Glomerular visceral epithelial cell (primary cell): ENCODE measurements at regions not wholly inside any gene's neighbourhood (a gene's known extent, or its start where the extent isn't known, plus 50 kb on each side); places are given as distances from the start of the nearest gene placed in this dataset.
A peak's percentile ranks its signal among the peaks of the same experiment; 100 is the strongest.
"Not testable (repeated sequence)": the region's sequence is repeated elsewhere in the genome, so short reads cannot be mapped to it uniquely, and the experiment has no call there.

Experiments used
- DNase-seq: peaks from one replicate; pipeline ENCODE4 v3.0.0-alpha.2; 2016; ENCODE audit errors: extremely low spot score

DNA sequence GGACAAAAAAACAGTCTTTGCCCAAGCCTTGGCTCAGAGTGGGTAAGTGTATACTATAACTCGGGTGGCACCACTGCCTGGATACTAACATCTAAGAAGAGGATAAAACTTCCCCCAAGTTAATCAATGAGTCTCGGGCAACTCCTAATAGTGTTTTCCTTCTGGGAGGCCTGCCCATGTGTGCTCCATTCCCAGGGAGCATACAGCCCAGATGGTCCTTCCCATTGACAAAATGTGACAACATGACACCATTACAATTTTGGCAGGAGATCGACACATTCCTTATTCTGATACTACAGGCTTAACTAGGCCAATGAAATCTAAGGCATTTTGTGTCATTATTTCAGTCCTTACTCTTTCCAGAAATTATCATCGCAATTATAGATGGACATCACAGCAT lies 52.7 kb upstream of the CRIM1 start:
- DNase-seq: no peak

DNA sequence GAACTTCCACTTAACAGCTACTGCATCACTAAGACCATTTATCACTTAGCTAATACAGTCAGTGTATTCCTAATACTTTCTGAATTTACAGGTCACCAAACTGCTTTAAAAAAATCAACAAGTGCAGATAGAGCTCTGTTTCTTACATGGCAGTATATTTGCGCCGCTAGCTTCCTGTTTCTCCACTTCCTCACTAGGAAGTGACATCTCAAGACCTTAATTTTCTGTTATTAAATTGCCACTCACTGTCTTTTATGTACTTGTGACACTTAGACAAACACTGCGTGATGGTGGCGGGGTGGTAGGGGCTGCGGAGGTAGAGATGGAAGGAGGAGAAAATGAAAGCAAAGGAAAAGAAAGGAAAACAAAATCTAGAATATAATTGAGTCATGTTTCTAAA lies 53.7 kb upstream of the CRIM1 start:
- DNase-seq: no peak

DNA sequence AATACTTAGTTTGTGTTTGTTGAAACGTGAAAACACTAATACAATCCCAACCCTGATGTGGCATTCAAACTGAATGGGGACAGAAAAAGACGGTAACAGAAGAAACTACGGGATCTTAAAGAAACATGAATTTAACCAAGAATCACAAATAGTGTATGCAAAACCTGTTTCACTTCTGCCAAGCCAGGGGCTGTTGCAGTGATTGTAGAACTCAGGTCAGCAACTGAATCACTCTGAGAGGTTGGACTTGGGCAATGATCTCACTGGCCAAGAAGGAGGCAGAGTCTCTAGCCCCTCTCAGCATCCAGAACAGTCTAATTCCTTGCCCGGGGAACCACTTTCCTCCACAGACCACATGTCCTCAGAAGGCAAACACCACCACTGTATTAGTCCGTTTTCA lies 54.9 kb upstream of the CRIM1 start:
- DNase-seq: no peak

DNA sequence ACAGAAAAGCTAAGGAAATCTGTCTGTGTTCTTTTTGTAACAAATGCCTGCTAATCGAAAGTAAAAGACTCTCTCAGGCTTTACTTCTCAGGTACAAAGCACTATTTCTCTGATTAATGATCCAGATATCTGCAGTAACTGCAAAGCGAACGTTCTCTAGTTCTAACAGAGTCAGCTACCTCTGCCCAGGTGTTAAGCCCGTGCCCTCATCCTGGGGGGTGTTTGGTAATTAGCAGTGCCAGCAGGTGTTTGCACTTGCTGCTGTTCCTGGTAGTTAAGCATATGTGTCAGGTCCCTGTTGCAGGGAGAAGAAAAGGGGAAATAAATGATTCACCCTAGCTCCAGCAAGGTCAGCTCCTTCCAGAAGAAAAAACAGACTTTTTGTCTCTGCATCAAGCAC lies 58.8 kb upstream of the CRIM1 start:
- no peak for DNase-seq

DNA sequence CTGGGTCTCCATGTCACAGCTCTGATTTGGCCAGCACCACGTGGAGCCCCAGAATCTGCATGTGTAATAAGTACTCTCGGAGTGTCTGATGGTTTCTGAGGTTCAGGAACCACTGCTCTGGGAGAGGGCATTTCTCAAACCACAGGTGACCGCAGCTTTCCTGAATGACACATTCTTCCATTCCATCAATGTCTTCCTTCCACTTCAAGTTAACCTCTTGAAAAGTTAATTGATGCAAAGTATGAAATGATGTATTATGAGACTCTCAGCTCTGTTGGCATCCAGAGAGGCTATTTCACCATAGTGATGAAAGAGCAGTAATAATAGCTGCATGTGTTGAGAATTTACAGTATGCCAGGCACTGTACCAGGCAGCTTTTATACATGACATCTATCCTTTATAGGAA lies 61.3 kb upstream of the CRIM1 start:
- peak; percentile 22 for DNase-seq

DNA sequence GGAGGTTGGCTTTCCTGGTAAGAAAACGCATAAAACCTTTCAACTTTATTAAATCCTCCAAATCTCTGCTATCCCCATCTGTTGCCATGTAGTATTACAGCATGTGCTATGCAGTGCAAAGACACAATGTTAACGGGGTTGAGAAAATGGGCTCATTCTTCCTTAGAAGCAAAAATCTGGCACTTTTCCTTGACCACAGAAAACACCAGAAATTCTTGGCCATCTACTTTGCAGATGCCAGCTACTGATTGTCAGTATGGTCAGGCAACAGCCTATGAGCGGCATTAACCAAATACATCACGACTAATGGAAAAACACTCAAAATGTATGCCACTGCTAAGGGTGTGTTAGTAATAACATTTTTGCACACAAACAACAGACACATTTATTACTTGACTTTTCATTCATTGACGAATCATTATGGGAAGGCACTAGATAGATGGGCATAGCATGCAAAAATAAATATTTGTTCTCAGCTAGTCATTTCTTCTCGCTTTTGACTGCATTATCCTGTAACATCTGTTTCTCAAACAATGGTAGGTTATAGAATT lies 65.2 kb upstream of the CRIM1 start:
- DNase-seq: no peak

DNA sequence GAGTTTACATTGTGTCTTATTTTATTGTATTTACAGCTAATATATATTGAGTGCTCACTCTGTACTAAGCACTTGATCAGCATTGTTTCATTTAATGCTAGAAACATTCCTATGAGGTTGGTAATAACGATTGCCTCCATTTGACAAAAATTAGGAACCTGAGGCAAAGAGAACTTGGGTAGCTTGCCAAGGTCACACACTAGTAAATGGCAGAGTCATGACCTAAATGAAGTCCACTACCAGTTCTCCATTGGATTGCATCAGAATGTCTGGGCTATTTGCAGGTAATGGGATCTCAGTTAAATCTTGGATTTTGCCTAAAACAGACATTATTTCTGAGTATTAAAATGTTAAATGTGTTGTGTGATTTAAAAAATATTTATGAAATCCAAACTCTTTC lies 65.8 kb upstream of the CRIM1 start:
- no peak for DNase-seq

DNA sequence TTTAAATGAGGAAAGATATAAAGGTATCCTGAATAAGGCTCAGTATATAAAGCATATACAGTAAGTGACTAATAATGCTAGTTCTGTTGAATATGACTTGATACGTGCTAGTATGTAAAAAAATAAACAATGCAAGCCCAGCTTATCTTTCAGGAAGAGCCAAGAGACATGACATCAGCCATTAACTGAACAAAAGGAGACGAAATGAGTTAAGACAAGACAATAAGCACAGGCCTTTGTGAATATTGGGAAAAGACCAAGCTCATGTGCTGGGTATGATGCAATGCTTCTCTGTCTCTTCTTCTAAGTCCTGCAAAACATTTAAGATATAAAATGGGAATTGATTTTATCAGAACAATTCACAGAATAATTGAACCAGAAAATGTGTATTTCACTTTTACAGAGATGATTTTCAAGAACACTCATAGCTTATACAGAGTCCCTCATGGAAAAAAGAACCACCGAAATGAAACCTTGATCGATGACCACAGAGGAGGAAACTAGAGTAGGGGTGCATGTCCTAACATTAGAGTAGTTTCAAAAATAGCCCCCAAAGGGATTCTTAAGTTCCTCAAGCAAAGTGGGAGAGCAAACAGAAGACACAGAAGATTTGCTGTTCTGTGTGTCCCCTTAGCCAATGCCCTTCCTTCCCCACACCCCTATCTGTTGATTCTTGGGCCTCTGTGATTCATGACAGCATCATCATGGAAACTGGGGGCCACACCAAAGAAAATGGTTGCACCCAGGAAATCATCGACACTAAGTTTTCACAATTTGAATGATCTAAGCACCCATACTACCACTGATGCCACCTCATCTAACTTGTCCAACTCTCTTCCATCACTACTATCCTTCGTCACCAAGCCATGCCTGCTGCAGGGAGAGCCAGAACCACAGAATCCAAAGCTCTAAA lies 68.0 kb upstream of the CRIM1 start:
- no peak for DNase-seq

DNA sequence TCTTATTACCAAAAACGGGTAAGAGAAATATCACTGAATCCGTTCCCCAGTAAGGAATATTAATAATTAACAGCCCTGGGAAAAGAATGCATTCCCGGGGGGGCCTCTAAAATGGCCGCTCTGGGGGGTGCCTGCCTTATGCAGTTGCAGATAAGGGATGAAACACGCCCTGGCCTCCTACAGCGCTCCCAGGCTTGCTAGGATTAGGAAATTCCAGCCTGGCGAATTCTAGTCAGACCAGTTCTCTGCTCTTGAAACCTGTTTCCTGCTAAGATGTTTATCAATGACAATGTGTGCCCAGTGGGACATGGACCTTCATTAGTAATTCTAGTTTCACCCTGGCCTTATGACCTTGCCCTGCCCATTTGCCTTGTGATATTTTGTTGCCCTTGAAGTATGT lies 76.1 kb upstream of the CRIM1 start:
- DNase-seq: not testable (repeated sequence)

DNA sequence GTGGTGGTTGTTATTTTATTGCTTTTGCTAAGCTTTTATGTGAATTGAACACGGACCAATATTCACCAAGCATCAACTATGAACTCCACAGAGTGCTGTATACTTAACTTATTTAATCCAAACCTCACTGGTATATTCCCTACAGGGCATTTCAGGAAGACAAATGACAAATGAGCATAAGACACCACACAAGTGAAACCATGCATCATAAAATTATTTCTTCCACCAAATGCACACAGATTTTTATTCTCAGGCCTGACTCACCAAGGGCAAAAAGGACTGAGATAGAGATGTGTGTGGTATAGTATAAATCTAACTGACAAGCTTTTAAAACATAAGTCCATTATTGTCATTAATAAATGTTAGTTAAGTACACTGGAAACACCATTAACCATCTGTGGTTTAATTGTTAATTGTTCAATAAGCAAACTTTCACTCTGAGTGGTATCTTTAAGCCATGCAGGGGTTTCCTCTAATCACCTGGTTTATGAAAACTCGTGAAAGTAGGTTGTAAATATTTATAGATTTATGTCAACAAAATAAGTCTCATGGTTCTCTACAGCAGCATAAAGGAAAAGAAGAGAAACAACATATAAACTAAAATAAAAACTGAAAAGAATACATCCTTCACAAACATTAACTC lies 77.6 kb upstream of the CRIM1 start:
- DNase-seq: peak; percentile 37

DNA sequence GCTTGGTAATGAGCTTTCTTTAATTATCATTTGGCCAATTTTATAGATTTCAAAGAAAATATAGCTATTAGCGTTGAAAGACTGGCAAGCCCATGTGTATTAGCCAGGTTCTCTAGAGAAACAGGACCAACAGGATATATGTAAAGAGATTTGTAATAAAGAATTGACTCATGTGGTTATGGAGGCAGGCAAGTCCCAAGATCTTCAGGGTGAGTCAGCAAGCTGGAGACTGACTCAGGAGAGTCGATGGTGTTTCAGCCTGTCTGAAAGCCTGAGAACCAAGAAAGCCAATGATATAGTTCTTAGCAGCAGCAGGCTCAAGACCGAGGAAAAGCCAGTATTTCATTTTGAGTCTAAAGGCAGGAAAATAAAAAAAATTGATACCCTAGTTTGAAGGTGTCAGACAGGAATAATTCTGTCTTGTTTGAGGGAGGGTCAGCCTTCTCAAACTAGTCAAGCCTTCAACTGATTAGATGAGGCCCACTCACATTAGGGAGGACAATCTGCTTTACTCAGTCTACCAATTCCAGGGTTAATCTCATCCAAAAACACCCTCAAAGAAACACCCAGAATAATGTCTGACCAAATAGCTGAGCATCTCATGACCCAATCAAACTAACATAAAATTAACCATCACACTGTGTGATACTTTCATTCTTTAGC lies 78.3 kb upstream of the CRIM1 start:
- peak; percentile 85 for DNase-seq

DNA sequence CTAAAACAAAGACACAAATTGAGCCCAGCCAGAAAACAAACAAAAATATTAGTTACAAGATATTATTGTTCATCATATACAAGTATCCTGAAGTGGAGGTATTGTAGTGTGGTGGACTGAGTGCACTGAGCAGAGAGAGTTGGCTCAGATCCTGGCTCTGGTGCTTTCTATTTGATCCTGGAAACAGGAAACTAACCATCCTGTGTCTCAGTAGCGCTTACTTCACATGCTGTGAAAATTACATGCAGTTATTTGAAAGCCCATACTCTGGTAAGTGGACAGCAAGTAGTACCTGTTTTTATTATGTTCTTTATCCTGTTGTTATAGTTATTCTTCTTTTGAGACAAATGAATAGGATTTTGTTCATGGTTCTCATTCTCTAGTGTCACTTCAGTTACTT lies 84.3 kb upstream of the CRIM1 start:
- no peak for DNase-seq

DNA sequence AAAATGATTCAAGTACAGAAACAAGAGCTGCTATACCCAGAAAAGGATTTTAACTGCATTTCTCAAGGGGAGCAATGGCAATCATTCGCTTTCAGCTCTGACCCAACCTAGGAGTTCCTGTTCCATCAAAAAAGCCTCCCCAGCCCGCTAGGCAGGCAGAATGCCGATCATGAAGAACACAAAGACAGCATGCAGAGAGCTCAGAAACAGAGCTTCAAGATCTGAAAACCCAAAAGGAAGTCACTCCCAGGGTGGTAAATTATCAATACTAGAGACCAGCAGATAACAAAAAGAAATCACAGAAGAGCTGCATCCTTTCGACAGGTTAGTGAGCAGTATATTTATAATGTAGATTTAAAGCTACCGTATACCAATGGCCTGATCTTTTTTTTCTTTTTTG lies 84.8 kb upstream of the CRIM1 start:
- no peak for DNase-seq

DNA sequence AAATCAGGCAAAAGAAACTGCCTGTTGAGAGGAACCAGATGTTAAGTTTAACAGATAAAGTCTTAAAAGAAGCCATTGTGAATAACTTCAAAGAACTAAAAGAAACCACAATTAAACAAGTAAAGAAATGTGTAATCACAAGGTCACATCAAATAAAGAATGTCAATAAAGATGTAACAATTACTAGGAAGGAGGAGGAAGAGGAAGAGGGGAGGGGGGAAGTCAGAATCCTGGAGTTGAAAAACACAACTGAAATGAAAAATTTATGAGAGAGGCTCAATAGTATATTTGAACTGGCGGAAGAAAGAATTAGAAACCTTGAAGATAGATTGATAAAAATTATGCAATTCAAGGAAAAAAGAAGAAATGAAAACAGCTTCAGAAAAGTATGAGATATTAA lies 88.4 kb upstream of the CRIM1 start:
- DNase-seq: no peak

DNA sequence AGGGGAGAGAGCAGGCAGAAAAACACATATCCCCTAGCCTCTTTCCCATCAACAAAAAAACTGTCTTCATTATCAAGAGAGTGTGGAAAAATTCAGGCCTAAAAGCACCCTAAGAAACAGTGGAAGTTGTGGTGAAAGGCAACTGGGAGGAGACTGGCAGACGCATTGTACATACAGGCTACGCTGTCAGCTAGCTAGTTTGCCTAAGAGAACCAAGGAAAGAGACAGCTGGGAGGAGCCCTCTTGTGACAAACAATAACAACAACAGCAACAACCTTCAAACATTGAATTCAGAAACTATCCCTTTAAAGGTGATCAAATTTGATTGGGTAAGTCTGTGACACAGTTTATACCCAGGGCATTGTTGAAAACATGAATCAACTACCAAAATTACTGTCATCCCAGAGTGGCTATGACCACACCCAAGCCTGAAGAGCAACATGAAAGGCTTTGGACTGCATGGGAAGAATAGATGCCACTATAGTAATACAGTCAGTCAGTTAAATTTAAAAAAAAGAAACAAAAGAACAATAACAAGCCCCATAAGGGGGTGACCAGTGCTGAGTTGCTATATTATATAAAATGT lies 88.9 kb upstream of the CRIM1 start:
- DNase-seq: no peak

DNA sequence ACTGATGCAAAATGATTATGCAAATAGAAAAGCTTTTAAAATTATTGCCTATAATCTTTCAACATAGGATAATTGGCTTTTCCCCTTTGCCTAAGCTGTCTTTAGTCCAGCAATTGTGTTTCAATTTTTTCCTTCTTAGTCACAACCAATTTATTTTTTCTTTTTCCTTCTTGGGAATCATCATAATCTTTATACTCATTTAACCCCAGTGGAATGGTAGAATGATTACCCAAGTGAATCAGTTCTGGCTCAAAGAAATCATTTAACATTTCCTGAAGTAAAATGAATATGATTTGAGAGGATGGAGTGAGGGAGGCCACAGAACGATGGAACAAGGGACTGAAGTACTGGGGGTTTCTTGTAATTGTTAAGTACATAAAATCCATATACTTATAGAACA lies 93.0 kb upstream of the CRIM1 start:
- DNase-seq: no peak

DNA sequence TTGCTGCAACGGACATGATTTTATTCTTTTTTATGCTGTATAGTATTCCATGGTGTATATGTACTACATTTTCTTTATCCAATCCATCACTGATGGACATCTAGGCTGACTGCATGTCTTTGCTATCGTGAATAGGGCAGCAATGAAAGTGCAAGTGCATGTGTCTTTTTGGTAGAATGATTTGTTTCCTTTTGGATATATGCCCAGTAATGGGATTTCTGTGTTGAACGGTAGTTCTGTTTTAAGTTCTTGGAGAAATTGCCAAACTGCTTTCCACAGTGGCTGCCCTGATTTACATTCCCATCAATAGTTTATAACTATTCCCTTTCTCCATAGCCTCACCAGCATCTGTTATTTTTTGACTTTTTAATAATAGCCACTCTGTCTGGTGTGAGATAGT lies 99.7 kb upstream of the CRIM1 start:
- no peak for DNase-seq

DNA sequence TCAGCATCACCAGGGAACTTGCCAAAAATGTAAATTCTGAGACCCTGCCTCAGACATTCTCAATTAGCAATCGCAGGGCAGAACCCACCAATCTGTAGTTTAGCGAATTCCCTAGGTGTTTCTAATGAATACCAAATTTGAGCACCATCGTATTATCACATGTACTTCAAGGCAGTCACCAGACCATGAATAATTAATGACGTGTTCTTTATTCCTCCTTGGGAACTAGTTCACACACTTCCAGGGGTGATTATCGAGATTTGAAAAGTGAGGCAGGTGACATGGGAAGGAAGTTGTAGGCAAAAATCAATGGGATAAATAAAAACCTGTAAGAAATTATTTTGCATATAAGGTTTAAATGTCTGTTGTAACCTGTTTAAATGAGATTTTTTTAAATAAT lies 102.5 kb upstream of the CRIM1 start:
- DNase-seq: peak; percentile 5

DNA sequence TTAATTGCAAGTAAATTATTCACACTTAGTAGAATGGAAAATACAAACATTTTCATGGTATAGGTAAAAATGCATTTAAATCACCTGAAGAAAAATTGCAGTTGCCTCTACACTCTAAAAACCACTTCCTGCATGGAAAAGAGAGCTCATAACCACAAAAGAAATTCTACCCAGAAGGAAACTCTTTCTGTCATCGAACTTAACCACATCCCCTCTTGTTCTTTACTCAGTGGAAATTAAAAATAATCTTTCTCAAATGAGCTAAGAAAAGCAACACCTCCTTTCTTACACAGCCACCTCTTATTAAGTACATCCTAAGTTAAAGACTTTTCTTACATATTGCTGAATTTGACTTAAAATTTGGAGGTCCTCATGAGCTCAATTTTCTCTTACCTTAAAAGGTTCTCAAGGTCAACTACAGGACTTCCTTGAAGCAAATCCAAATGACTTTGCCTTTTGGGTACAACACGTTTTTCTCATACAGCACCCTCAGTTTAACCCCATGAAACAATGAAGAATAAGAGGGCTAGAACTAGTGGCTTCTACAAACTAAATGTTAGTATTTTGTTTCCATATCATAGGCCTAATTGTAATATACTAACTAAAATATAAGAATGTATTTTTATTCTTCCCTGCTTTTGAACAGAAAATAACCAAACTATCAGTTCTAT lies 109.1 kb upstream of the CRIM1 start:
- DNase-seq: peak; percentile 17

DNA sequence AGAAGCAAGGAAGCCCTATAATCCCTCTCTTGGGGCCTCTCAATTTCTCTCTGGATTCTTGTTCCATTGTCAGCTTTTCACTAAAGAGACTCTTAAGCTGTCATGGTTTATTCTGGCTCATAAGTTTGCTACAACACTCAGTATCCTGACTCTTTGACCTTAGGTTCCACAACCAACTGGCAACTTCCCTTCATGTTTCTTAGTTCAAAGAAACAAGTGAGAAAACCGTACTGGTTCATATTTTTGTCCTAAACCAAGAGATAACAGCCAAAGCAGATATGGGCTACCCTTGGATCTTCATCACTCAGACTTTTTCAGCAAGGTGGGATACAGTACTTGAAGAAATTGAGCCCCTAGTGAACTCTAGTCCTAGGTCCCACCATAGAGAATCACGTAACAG lies 109.9 kb upstream of the CRIM1 start:
- no peak for DNase-seq

DNA sequence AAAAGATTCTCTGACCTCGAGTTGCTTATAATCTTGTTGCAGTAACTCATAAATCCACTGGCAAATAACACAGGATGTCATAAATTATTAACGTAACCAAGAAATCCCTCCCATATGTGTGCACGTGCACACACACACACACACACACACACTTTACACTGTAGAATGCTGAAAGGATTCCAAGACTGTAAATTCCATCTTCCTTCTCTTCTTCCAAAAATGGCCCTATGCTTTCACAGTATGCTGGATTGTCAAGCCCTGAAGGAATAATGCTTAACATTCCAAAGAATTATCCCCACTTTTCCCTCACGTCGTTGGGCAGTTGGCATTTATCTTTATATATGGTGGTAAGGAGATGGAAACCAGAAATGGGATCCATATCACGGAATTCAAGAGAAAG lies 117.5 kb upstream of the CRIM1 start:
- no peak for DNase-seq

DNA sequence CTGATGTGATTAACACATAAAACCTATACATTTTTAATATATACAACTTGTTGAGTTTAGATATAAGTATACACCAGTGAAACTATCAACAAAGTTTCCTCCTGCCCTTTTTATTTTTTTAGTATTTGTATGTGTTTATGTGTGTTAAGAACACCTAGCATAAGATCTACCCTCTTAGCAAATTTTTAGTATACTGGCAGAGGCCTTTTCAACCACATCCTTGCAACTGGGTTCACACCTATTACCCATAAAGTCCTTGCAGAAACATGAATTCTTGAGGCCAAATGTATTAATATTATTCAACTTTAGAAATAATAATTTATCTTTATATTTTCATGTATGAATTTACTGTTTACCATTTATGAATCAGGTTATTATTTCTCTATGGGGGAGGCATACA lies 119.7 kb upstream of the CRIM1 start:
- DNase-seq: no peak
